GM12878 (cell line): ENCODE measurements at regions not wholly inside any gene's neighbourhood (a gene's known extent, or its start where the extent isn't known, plus 50 kb on each side); places are given as distances from the start of the nearest gene placed in this dataset.

ENCODE experiments used
- ATAC-seq: fragments of 200-7000 bp; cut with Tn5 transposase; 3 replicates; pipeline ENCODE4 v1.9.1; 2020; ENCODE audit warnings: mild to moderate bottlenecking, moderate library complexity
- BruUV-seq: library from RNA; stranded (reverse); fragments of 400-500 nt; replicated peaks from 2 replicates; lab custom pipeline; 2021; lab: Mats Ljungman, UMichigan
- CTCF ChIA-PET: fragments of 300-600 bp; sonication (Branson Sonifier 250); formaldehyde crosslinking; extraction: SDS; loops from one replicate; lab custom pipeline; 2021; ENCODE audit warnings: inconsistent platforms; lab: Yijun Ruan, JAX
- POLR2A ChIA-PET: fragments of 350-600 bp; formaldehyde crosslinking; extraction: SDS; loops from one replicate; lab custom pipeline; 2021; ENCODE audit warnings: inconsistent platforms; lab: Charles Lee
- RAD21 ChIA-PET: fragments of 300-600 bp; sonication (Branson Sonifier 250); formaldehyde crosslinking; loops from one replicate; lab custom pipeline; 2023; ENCODE audit warnings: antibody characterized with exemption; ENCODE audit not compliant: unreplicated experiment; lab: Charles Lee
- SMC1A ChIA-PET: fragments of 300-600 bp; sonication (Branson Sonifier 250); formaldehyde crosslinking; loops from one replicate; lab custom pipeline; 2023; ENCODE audit not compliant: unreplicated experiment, uncharacterized antibody; lab: Charles Lee
- DNase-seq: peaks from one replicate; pipeline ENCODE4 v3.0.0-alpha.2; 2011; ENCODE audit warnings: low read depth, low spot score
- FAIRE-seq: peaks from 3 replicates; lab custom pipeline; 2011; peaks lifted over from hg19 to GRCh38; lab: Jason Lieb, UNC
- H2AFZ ChIP-seq: 2 replicates; pipeline ENCODE4 v1.6.0; 2011; ENCODE audit warnings: low read depth, low read length, control low read depth; ENCODE audit not compliant: control insufficient read depth
- H3K27ac ChIP-seq: 2 replicates; pipeline ENCODE4 v1.5.1; 2011; ENCODE audit warnings: control low read depth; ENCODE audit not compliant: control insufficient read depth, insufficient read depth
- H3K27me3 ChIP-seq, 2 experiments: replicated peaks in 1 of 2; 2 replicates each; pipeline versions ENCODE4 v1.6.0 to v1.6.1; 2011; ENCODE audit warnings: low read length in 1 of 2; ENCODE audit not compliant: control insufficient read depth in 2 of 2, insufficient read depth in 2 of 2
- H3K36me3 ChIP-seq, 2 experiments: 2 replicates each; pipeline ENCODE4 v1.5.1; 2011; ENCODE audit warnings: low read length in 1 of 2; ENCODE audit not compliant: control insufficient read depth in 2 of 2, insufficient read depth in 2 of 2
- H3K4me1 ChIP-seq: 2 replicates; pipeline ENCODE4 v1.6.1; 2011; ENCODE audit warnings: mild to moderate bottlenecking, low read length, moderate library complexity, mixed read lengths; ENCODE audit not compliant: control insufficient read depth, insufficient read depth
- H3K4me2 ChIP-seq: 2 replicates; pipeline ENCODE4 v1.6.0; 2011; ENCODE audit warnings: control low read depth; ENCODE audit not compliant: control insufficient read depth, insufficient read depth
- H3K4me3 ChIP-seq: fragments of 200-600 bp; sonication (generic); 2 replicates; pipeline ENCODE4 v1.5.1; 2016
- H3K79me2 ChIP-seq: 2 replicates; pipeline ENCODE4 v1.6.0; 2011; ENCODE audit warnings: low read length; ENCODE audit not compliant: control insufficient read depth, insufficient read depth
- H3K9ac ChIP-seq: 2 replicates; pipeline ENCODE4 v1.8.0; 2011; ENCODE audit warnings: low read length, control low read depth, mixed read lengths; ENCODE audit not compliant: control insufficient read depth, insufficient read depth
- H3K9me3 ChIP-seq: replicated peaks from 3 replicates; pipeline ENCODE4 v1.5.1; 2011; ENCODE audit warnings: mild to moderate bottlenecking, low read length; ENCODE audit not compliant: control insufficient read depth, insufficient read depth
- H4K20me1 ChIP-seq: 2 replicates; pipeline ENCODE4 v1.6.0; 2011; ENCODE audit not compliant: control insufficient read depth, insufficient read depth
- ATF7 ChIP-seq: fragments of 450-650 bp; IDR thresholded peaks from 2 replicates; pipeline ENCODE4 v1.6.1; 2016; ENCODE audit warnings: low read depth, mild to moderate bottlenecking
- FOS ChIP-seq: IDR thresholded peaks from 3 replicates; pipeline ENCODE4 v1.6.1; 2011; ENCODE audit warnings: borderline replicate concordance; ENCODE audit not compliant: insufficient read length; ENCODE audit errors: extremely low read depth
- IKZF2 ChIP-seq, 2 experiments: fragments of 450-650 bp; IDR thresholded peaks; 2 replicates each; pipeline ENCODE4 v1.6.1; 2017; ENCODE audit warnings: mild to moderate bottlenecking in 2 of 2, moderate library complexity in 2 of 2
- MAX ChIP-seq: IDR thresholded peaks from 2 replicates; pipeline ENCODE4 v1.6.1; 2012; ENCODE audit warnings: low read depth, low read length, improper control_type of control experiment
- MTA3 ChIP-seq: IDR thresholded peaks from 2 replicates; pipeline ENCODE4 v1.6.1; 2012; ENCODE audit warnings: low read length, inconsistent platforms, borderline replicate concordance
- RUNX3 ChIP-seq: IDR thresholded peaks from 2 replicates; pipeline ENCODE4 v1.6.1; 2012; ENCODE audit warnings: low read length, inconsistent platforms
- SKIL ChIP-seq: fragments of 450-650 bp; IDR thresholded peaks from 2 replicates; pipeline ENCODE4 v1.6.1; 2017; ENCODE audit warnings: mild to moderate bottlenecking, low read depth, inconsistent platforms; ENCODE audit not compliant: poor library complexity, severe bottlenecking
- SMC3 ChIP-seq: IDR thresholded peaks from 2 replicates; pipeline ENCODE4 v1.6.1; 2011; ENCODE audit warnings: low read length, improper control_type of control experiment, borderline replicate concordance
- SREBF2 ChIP-seq: IDR thresholded peaks from 2 replicates; pipeline ENCODE4 v1.6.1; 2012; ENCODE audit warnings: mild to moderate bottlenecking, low read length
- TCF7 ChIP-seq: IDR thresholded peaks from 2 replicates; pipeline ENCODE4 v1.6.1; 2014; ENCODE audit warnings: antibody characterized with exemption, borderline replicate concordance
- ZNF384 ChIP-seq: IDR thresholded peaks from 2 replicates; pipeline ENCODE4 v1.6.1; 2012; ENCODE audit warnings: low read depth, mild to moderate bottlenecking, low read length, improper control_type of control experiment, borderline replicate concordance
- WGBS: methylation state at CpG from one replicate; pipeline ENCODE4 v1.1.6; 2016; ENCODE audit warnings: low lambda C conversion rate; ENCODE audit not compliant: insufficient replicate concordance, insufficient coverage; ENCODE audit errors: missing lambda C conversion rate; 5-methylcytosine and 5-hydroxymethylcytosine counted together
- in situ Hi-C: fragments of 300-500 bp; cut with MboI; formaldehyde crosslinking; loops from 9 replicates; pipeline ENCODE4 v1.14.3; 2018; ENCODE audit warnings: mixed read lengths
- intact Hi-C: fragments of 100-400 bp; cut with micrococcal nuclease; formaldehyde crosslinking; loops from one replicate; pipeline ENCODE4 v1.14.2; 2022; ENCODE audit not compliant: unreplicated experiment

GRCh38 chr9:129273941-129274684, 96.1 kb upstream of the IER5L start (continued):
- TF ChIP-seq ATF7 (no peak), ZNF384 (no peak), MAX (no peak), MTA3 (no peak), SKIL (no peak)

GRCh38 chr9:129273136-129273895, 95.3 kb upstream of the IER5L start:
- in situ Hi-C loops: no loop called here
- H3K4me1 ChIP-seq: peaks cover 30% of the 10 kb centered on the region
- H4K20me1 ChIP-seq: no peaks in the 10 kb centered on the region
- RAD21 ChIA-PET: no interaction called here
- H3K9ac ChIP-seq: no peak overlapping the region
- POLR2A ChIA-PET: interaction anchor here (0.8 kb wide), 1 partner anchor 326 kb away, joined by 3 read pairs; no protein-coding TSS in a partner anchor
- intact Hi-C loops: loop anchor here (5.0 kb wide), 1 partner anchor 49 kb away; no protein-coding TSS in a partner anchor
- no peaks in the 10 kb centered on the region for H3K36me3 ChIP-seq
- H3K27ac ChIP-seq: no peak overlapping the region
- SMC1A ChIA-PET: interaction anchor here (1.1 kb wide), 1 partner anchor 187 kb away, joined by 3 read pairs; no protein-coding TSS in a partner anchor
- TF ChIP-seq TCF7 (no peak), SKIL (no peak), SREBF2 (no peak), FOS (no peak), SMC3 (no peak), IKZF2 (IDR thresholded peaks at IDR 0.05) (no peak), RUNX3 (no peak)
- TF ChIP-seq, all 136 proteins: peak for 0
- ATAC-seq: no peak
- no peak for DNase-seq
- H3K27me3 ChIP-seq: peaks cover 0 to 2% of the 10 kb centered on the region in 2 experiments; a peak in 1 of 4 replicates
- H3K9me3 ChIP-seq: no peaks in the 10 kb centered on the region
- no TSS peak for BruUV-seq
- FAIRE-seq: no peak
- H3K4me3 ChIP-seq: no peak overlapping the region
- no peaks in the 10 kb centered on the region for H3K79me2 ChIP-seq
- H3K4me2 ChIP-seq: no peak overlapping the region
- 76% methylated on average over 14 of the region's 14 CpGs for WGBS
- CTCF ChIA-PET: interaction anchor here (0.7 to 1.1 kb wide), 3 partner anchors 99 to 351 kb away, joined by 3 to 4 read pairs (median 3); no protein-coding TSS in a partner anchor
- no peak overlapping the region for H2AFZ ChIP-seq
